ENCODE measurements at regions not wholly inside any gene's neighbourhood (a gene's known extent, or its start where the extent isn't known, plus 50 kb on each side); places are given as distances from the start of the nearest gene placed in this dataset.

- TF ChIP-seq, protein P1, sequence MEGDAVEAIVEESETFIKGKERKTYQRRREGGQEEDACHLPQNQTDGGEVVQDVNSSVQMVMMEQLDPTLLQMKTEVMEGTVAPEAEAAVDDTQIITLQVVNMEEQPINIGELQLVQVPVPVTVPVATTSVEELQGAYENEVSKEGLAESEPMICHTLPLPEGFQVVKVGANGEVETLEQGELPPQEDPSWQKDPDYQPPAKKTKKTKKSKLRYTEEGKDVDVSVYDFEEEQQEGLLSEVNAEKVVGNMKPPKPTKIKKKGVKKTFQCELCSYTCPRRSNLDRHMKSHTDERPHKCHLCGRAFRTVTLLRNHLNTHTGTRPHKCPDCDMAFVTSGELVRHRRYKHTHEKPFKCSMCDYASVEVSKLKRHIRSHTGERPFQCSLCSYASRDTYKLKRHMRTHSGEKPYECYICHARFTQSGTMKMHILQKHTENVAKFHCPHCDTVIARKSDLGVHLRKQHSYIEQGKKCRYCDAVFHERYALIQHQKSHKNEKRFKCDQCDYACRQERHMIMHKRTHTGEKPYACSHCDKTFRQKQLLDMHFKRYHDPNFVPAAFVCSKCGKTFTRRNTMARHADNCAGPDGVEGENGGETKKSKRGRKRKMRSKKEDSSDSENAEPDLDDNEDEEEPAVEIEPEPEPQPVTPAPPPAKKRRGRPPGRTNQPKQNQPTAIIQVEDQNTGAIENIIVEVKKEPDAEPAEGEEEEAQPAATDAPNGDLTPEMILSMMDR (IDR thresholded peaks at IDR 0.05) = no peak
- Histone ChIP-seq H3K27me3 (no peaks in the 10 kb centered on the region), H3K4me1 (no peaks in the 10 kb centered on the region), H3K27ac (no peak overlapping the region), H3K4me3 (no peak overlapping the region), H3K36me3 (no peaks in the 10 kb centered on the region), H3K9me3 (peaks cover 0 to 9% of the 10 kb centered on the region in 2 donors)
- DNase-seq (ENCODE audit: low spot score) = no peak
Observed at GRCh38 chr5:104178066-104178465, 615.5 kb upstream of the NUDT12 start.

- no peak for DNase-seq (ENCODE audit: low spot score)
- no peak overlapping the region for H3K4me3 ChIP-seq
- TF ChIP-seq, protein P1 (IDR thresholded peaks at IDR 0.05) = no peak
- no peak overlapping the region for H3K27ac ChIP-seq
- H3K27me3 ChIP-seq = no peaks in the 10 kb centered on the region
- no peaks in the 10 kb centered on the region for H3K36me3 ChIP-seq
- peaks cover 0 to 9% of the 10 kb centered on the region in 2 donors for H3K9me3 ChIP-seq
- H3K4me1 ChIP-seq = no peaks in the 10 kb centered on the region
Observed at GRCh38 chr5:104177651-104178050, 615.1 kb upstream of the NUDT12 start.

DNA sequence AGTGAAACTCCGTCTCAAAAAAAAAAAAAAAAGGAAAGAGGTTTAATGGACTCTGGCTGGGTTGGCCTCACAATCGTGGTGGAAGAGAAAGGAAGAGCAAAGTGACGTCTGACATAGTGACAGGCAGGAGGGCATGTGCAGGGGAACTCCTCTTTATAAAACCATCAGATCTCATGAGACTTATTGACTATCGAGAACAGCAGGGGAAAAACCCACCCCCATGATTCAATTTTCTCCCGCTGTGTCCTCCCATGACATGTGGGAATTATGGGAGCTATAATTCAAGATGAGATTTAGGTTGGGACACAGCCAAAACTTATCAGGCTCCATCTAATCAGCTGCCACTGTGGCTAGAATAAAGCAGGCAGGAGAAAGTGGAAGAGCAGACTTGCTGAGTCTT, 610.4 kb upstream of the NUDT12 start:
- no peaks in the 10 kb centered on the region for H3K9me3 ChIP-seq
- H3K4me1 ChIP-seq = no peaks in the 10 kb centered on the region
- TF ChIP-seq, protein P1 (IDR thresholded peaks at IDR 0.05) = no peak
- H3K36me3 ChIP-seq = no peaks in the 10 kb centered on the region
- no peak overlapping the region for H3K27ac ChIP-seq
- no peak overlapping the region for H3K4me3 ChIP-seq
- no peaks in the 10 kb centered on the region for H3K27me3 ChIP-seq
- no peak for DNase-seq (ENCODE audit: low spot score)

DNA sequence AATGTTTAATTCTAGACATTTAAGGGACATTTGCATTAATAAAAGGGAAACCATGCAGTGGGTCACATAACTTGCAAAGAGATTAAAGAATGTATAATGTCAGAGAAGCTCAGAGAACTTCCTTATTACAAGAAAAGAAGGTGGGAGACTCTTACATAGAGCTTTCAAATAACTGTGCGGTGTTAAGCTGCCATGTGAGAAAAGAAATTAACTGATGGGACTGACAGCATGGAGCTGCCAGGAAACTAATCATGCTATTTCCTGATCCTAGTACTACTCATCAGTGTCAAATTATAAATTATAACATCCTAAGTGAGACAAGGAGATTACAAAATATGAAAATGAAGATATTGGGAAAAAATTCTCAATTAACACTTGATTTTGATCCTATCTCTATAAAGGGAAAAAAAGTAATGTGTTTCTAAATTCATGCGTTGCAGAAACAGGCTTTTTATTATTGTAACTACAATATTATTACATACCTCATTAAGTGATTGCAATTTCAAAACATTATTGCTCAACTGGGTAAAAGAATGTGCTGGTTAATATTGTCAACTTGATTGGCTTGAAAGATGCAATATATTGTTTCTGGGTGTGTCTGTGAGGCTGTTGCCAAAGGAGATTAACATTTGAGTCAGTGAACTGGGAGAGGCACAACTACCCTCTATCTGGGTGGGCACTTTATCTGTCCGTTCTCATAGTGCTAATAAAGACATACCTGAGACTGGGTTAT, 609.5 kb upstream of the NUDT12 start:
- H3K27ac ChIP-seq = no peak overlapping the region
- TF ChIP-seq, protein P1 (IDR thresholded peaks at IDR 0.05) = no peak
- no peak for DNase-seq (ENCODE audit: low spot score)
- no peaks in the 10 kb centered on the region for H3K4me1 ChIP-seq
- H3K36me3 ChIP-seq = no peaks in the 10 kb centered on the region
- no peaks in the 10 kb centered on the region for H3K27me3 ChIP-seq
- H3K4me3 ChIP-seq = no peak overlapping the region
- H3K9me3 ChIP-seq = no peaks in the 10 kb centered on the region

GRCh38 chr5:104170926-104171325, 608.3 kb upstream of the NUDT12 start:
- TF ChIP-seq, protein P1 (IDR thresholded peaks at IDR 0.05) = no peak
- no peak overlapping the region for H3K27ac ChIP-seq
- DNase-seq (ENCODE audit: low spot score) = no peak
- H3K4me3 ChIP-seq = no peak overlapping the region
- H3K9me3 ChIP-seq = no peaks in the 10 kb centered on the region
- H3K4me1 ChIP-seq = no peaks in the 10 kb centered on the region
- H3K36me3 ChIP-seq = no peaks in the 10 kb centered on the region
- H3K27me3 ChIP-seq = no peaks in the 10 kb centered on the region

DNA sequence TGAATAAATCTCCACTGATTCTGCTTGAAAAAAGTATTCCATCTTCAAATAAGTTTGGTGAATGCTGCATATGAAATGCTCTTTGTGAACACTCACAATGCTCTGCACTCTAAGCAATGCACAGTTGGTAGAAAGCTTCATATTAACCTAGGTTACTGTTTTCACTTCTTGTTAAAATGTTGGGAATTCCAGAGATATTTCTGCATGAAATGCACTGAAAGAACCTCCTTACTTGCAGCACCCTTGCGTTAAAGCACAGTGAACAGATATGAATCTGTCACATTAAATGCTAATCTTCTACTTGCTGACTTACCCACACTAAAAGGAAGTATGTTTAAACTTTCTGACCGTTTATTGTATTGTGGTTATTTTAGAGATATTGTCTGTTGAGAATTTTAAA, 584.1 kb upstream of the NUDT12 start:
- TF ChIP-seq, protein P1 (IDR thresholded peaks at IDR 0.05) = no peak
- Histone ChIP-seq H3K27me3 (no peaks in the 10 kb centered on the region), H3K4me3 (no peak overlapping the region), H3K9me3 (no peaks in the 10 kb centered on the region), H3K27ac (no peak overlapping the region), H3K36me3 (no peaks in the 10 kb centered on the region), H3K4me1 (no peaks in the 10 kb centered on the region)
- no peak for DNase-seq (ENCODE audit: low spot score)
